IMR-90 (cell line): ENCODE measurements at regions not wholly inside any gene's neighbourhood (a gene's known extent, or its start where the extent isn't known, plus 50 kb on each side); places are given as distances from the start of the nearest gene placed in this dataset.

Source experiments
- ATAC-seq: fragments of 200-7000 bp; cut with Tn5 transposase; 2 replicates; pipeline ENCODE4 v1.9.1; 2020; ENCODE audit warnings: low read depth, mild to moderate bottlenecking, moderate library complexity
- BruUV-seq: library from RNA; stranded (reverse); fragments of 400-500 nt; replicated peaks from 2 replicates; lab custom pipeline; 2021; lab: Mats Ljungman, UMichigan
- CTCF ChIA-PET: fragments of 300-600 bp; formaldehyde crosslinking; extraction: SDS; loops from one replicate; lab custom pipeline; 2021; ENCODE audit warnings: antibody characterized with exemption; lab: Yijun Ruan, JAX
- POLR2A ChIA-PET: fragments of 300-600 bp; sonication (Branson Sonifier 250); formaldehyde crosslinking; loops from one replicate; lab custom pipeline; 2022; ENCODE audit warnings: antibody characterized with exemption; ENCODE audit not compliant: unreplicated experiment; lab: Charles Lee
- DNase-seq: peaks from one replicate; pipeline ENCODE4 v3.0.0; 2013
- H2AFZ ChIP-seq: replicated peaks from 2 replicates; pipeline ENCODE3; 2013; ENCODE audit warnings: low read length, mild to moderate bottlenecking; ENCODE audit not compliant: poor library complexity
- H2AK5ac ChIP-seq: 2 replicates; pipeline ENCODE4 v1.6.1; 2013; ENCODE audit warnings: low read depth, low read length, inconsistent platforms
- H2AK9ac ChIP-seq: replicated peaks from 2 replicates; pipeline ENCODE3; 2013; ENCODE audit warnings: mild to moderate bottlenecking, low read depth, low read length, moderate library complexity; ENCODE audit not compliant: poor library complexity
- H2BK120ac ChIP-seq: 2 replicates; pipeline ENCODE4 v1.6.1; 2013; ENCODE audit warnings: low read depth, low read length, inconsistent platforms
- H2BK15ac ChIP-seq: 3 replicates; pipeline ENCODE4 v1.6.1; 2013; ENCODE audit warnings: low read depth, low read length, inconsistent platforms
- H2BK20ac ChIP-seq: 2 replicates; pipeline ENCODE4 v1.6.1; 2013; ENCODE audit warnings: low read depth, mild to moderate bottlenecking, inconsistent platforms, low read length, moderate library complexity
- H2BK5ac ChIP-seq: 2 replicates; pipeline ENCODE4 v1.6.1; 2013; ENCODE audit warnings: mild to moderate bottlenecking, low read depth, low read length, inconsistent platforms; ENCODE audit not compliant: poor library complexity, severe bottlenecking
- H3K14ac ChIP-seq: replicated peaks from 2 replicates; pipeline ENCODE4 v1.6.1; 2013; ENCODE audit warnings: low read depth, low read length, inconsistent platforms
- H3K18ac ChIP-seq: 2 replicates; pipeline ENCODE4 v1.6.1; 2013; ENCODE audit warnings: low read depth, low read length, control low read depth
- H3K23ac ChIP-seq: 2 replicates; pipeline ENCODE4 v1.6.1; 2013; ENCODE audit warnings: low read depth, low read length, inconsistent platforms
- H3K27ac ChIP-seq: 2 replicates; pipeline ENCODE4 v1.5.1; 2013; ENCODE audit warnings: mild to moderate bottlenecking, control low read depth, low read length; ENCODE audit not compliant: insufficient read depth
- H3K27me3 ChIP-seq: 2 replicates; pipeline ENCODE4 v1.6.1; 2013; ENCODE audit warnings: low read length; ENCODE audit not compliant: control insufficient read depth, insufficient read depth
- H3K36me3 ChIP-seq: 2 replicates; pipeline ENCODE4 v1.6.1; 2013; ENCODE audit warnings: low read length, mixed read lengths; ENCODE audit not compliant: control insufficient read depth, insufficient read depth
- H3K4ac ChIP-seq: 2 replicates; pipeline ENCODE4 v1.6.1; 2013; ENCODE audit warnings: low read depth, low read length, inconsistent platforms
- H3K4me1 ChIP-seq: 2 replicates; pipeline ENCODE4 v1.6.1; 2013; ENCODE audit warnings: low read length, mixed read lengths; ENCODE audit not compliant: control insufficient read depth, insufficient read depth
- H3K4me2 ChIP-seq: 2 replicates; pipeline ENCODE4 v1.6.1; 2013; ENCODE audit warnings: low read depth, mild to moderate bottlenecking, control low read depth, low read length, moderate library complexity
- H3K4me3 ChIP-seq: 2 replicates; pipeline ENCODE4 v1.5.1; 2013; ENCODE audit warnings: low read depth, mild to moderate bottlenecking, control low read depth, low read length, moderate library complexity; ENCODE audit not compliant: insufficient read depth
- H3K56ac ChIP-seq: 2 replicates; pipeline ENCODE4 v1.6.1; 2013; ENCODE audit warnings: low read length, inconsistent platforms; ENCODE audit not compliant: insufficient read depth; ENCODE audit errors: extremely low read depth
- H3K79me1 ChIP-seq, 2 experiments: 2 replicates each; pipeline ENCODE4 v1.6.1; 2013; ENCODE audit warnings: low read length in 2 of 2, inconsistent platforms in 1 of 2, low read depth in 1 of 2
- H3K9ac ChIP-seq: 2 replicates; pipeline ENCODE4 v1.6.1; 2013; ENCODE audit warnings: low read depth, low read length, control low read depth
- H3K9me1 ChIP-seq: 2 replicates; pipeline ENCODE4 v1.6.1; 2013; ENCODE audit warnings: low read length, inconsistent platforms; ENCODE audit not compliant: insufficient read depth
- H3K9me3 ChIP-seq: 2 replicates; pipeline ENCODE4 v1.6.1; 2013; ENCODE audit warnings: low read length; ENCODE audit not compliant: control insufficient read depth, insufficient read depth
- H4K20me1 ChIP-seq: 2 replicates; pipeline ENCODE4 v1.6.1; 2013; ENCODE audit warnings: low read length, inconsistent platforms; ENCODE audit not compliant: insufficient read depth
- H4K5ac ChIP-seq: 2 replicates; pipeline ENCODE4 v1.6.1; 2013; ENCODE audit warnings: mild to moderate bottlenecking, low read depth, low read length, control low read depth
- H4K8ac ChIP-seq, 2 experiments: 2 replicates each; pipeline ENCODE4 v1.6.1; 2013; ENCODE audit warnings: low read depth in 2 of 2, low read length in 2 of 2, control low read depth in 1 of 2, inconsistent platforms in 1 of 2
- H4K91ac ChIP-seq: 2 replicates; pipeline ENCODE4 v1.6.1; 2013; ENCODE audit warnings: low read depth, low read length, inconsistent platforms; ENCODE audit not compliant: insufficient read depth
- BHLHE40 ChIP-seq: fragments of 150-350 bp; IDR thresholded peaks from 2 replicates; pipeline ENCODE4 v1.6.1; 2016; ENCODE audit warnings: mild to moderate bottlenecking, low read depth, low read length
- CEBPB ChIP-seq: IDR thresholded peaks from 2 replicates; pipeline ENCODE4 v1.6.1; 2012; ENCODE audit warnings: low read depth, low read length, improper control_type of control experiment
- CHD1 ChIP-seq: IDR thresholded peaks from 2 replicates; pipeline ENCODE4 v1.6.1; 2012; ENCODE audit warnings: low read depth, low read length, improper control_type of control experiment
- ELK1 ChIP-seq: fragments of 150-350 bp; IDR thresholded peaks from 2 replicates; pipeline ENCODE4 v1.6.1; 2016; ENCODE audit warnings: low read depth, mild to moderate bottlenecking, low read length, moderate library complexity, borderline replicate concordance
- FOS ChIP-seq: fragments of 150-350 bp; IDR thresholded peaks from 2 replicates; pipeline ENCODE4 v1.6.1; 2016; ENCODE audit warnings: low read depth, low read length
- MAFK ChIP-seq: IDR thresholded peaks from 2 replicates; pipeline ENCODE4 v1.6.1; 2012; ENCODE audit warnings: low read depth, low read length, improper control_type of control experiment
- MAZ ChIP-seq: IDR thresholded peaks from 2 replicates; pipeline ENCODE4 v1.6.1; 2012; ENCODE audit warnings: low read depth, mild to moderate bottlenecking, low read length, improper control_type of control experiment, moderate library complexity, borderline replicate concordance
- MXI1 ChIP-seq: IDR thresholded peaks from 2 replicates; pipeline ENCODE4 v1.6.1; 2012; ENCODE audit warnings: low read depth, mild to moderate bottlenecking, low read length, moderate library complexity, borderline replicate concordance
- NFE2L2 ChIP-seq: fragments of 150-350 bp; IDR thresholded peaks from 2 replicates; pipeline ENCODE4 v1.6.1; 2016; ENCODE audit warnings: low read depth, mild to moderate bottlenecking, low read length
- POLR2A ChIP-seq: IDR thresholded peaks from 2 replicates; pipeline ENCODE4 v1.6.1; 2012; ENCODE audit warnings: mild to moderate bottlenecking, low read depth, low read length
- RAD21 ChIP-seq: IDR thresholded peaks from 2 replicates; pipeline ENCODE4 v1.6.1; 2012; ENCODE audit warnings: low read length, improper control_type of control experiment
- RCOR1 ChIP-seq: IDR thresholded peaks from 2 replicates; pipeline ENCODE4 v1.6.1; 2012; ENCODE audit warnings: mild to moderate bottlenecking, low read length, improper control_type of control experiment; ENCODE audit not compliant: insufficient replicate concordance
- RFX5 ChIP-seq: IDR thresholded peaks from 2 replicates; pipeline ENCODE4 v1.8.0; 2012; ENCODE audit warnings: low read depth, mild to moderate bottlenecking, low read length, moderate library complexity
- SMC3 ChIP-seq: fragments of 150-350 bp; IDR thresholded peaks from 2 replicates; pipeline ENCODE4 v1.6.1; 2016; ENCODE audit warnings: low read depth, mild to moderate bottlenecking, antibody characterized with exemption, low read length, moderate library complexity
- WGBS, 2 experiments: methylation state at CpG; one replicate each; pipeline versions ENCODE4 v1.1.5 to v1.1.7; 2013; ENCODE audit warnings: missing lambda C conversion rate in 2 of 2; ENCODE audit not compliant: insufficient read length in 1 of 2; ENCODE audit errors: extremely low coverage in 2 of 2; 5-methylcytosine and 5-hydroxymethylcytosine counted together
- dilution Hi-C: fragments of 300-500 bp; cut with HindIII; formaldehyde crosslinking; loops from one replicate; pipeline ENCODE4 v1.14.3; 2018; ENCODE audit warnings: low sequenced_read_pairs; ENCODE audit not compliant: unreplicated experiment
- in situ Hi-C: fragments of 300-500 bp; cut with MboI; formaldehyde crosslinking; loops from 3 replicates; pipeline ENCODE4 v1.14.3; 2019; ENCODE audit warnings: low sequenced_read_pairs, inconsistent platforms, mixed read lengths
- intact Hi-C: fragments of 100-400 bp; cut with micrococcal nuclease; formaldehyde crosslinking; loops from 2 replicates; pipeline ENCODE4 v1.10.0; 2022
- TF ChIP-seq, protein P1 (sequence below): fragments of 150-350 bp; IDR thresholded peaks from 2 replicates; pipeline ENCODE4 v1.6.1; 2017; ENCODE audit warnings: mild to moderate bottlenecking, antibody characterized with exemption, low read length, low read depth
- TF ChIP-seq, protein P2 (sequence below): conservative IDR thresholded peaks from 2 replicates; pipeline ENCODE4 v1.5.1; 2012; ENCODE audit warnings: mild to moderate bottlenecking, low read depth, low read length, improper control_type of control experiment

DNA sequence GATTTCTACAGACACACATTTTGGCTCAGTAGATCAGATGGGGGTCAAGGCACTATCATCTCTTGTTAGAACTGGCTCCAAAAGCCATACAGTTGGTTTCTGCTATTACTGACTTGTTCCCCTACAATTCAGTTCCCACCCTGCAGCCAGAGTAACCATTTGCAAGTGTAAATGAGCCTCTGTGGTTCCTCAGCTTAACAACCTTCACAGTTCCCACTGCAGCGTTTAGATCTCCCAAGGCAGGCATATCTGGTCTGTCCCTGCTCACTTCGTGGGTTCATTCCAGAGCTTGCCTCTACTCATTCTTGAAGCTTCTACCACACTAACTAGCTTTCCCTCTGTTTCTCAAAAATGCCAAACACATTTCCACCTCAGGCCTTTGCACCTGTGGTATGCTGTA, 186.1 kb downstream of the CBLN1 start:
- Histone ChIP-seq H2BK15ac (no peak overlapping the region), H4K20me1 (no peaks in the 10 kb centered on the region), H2BK20ac (no peak overlapping the region), H3K4ac (no peak overlapping the region), H3K27me3 (no peaks in the 10 kb centered on the region), H3K79me1 (no peaks in the 10 kb centered on the region), H3K14ac (no peak overlapping the region), H3K23ac (no peak overlapping the region), H4K5ac (no peak overlapping the region), H3K56ac (no peak overlapping the region), H3K27ac (no peak overlapping the region), H2AK5ac (no peak overlapping the region), H3K4me1 (no peaks in the 10 kb centered on the region), H3K18ac (no peak overlapping the region), H3K9ac (no peak overlapping the region), H3K9me1 (no peaks in the 10 kb centered on the region), H3K4me2 (no peak overlapping the region), H4K91ac (no peak overlapping the region), H2AK9ac (no peak overlapping the region), H3K9me3 (no peaks in the 10 kb centered on the region), H3K4me3 (no peak overlapping the region), H2AFZ (no peak overlapping the region), H4K8ac (no peak overlapping the region), H2BK120ac (no peak overlapping the region), H2BK5ac (no peak overlapping the region), H3K36me3 (no peaks in the 10 kb centered on the region)
- BruUV-seq = no TSS peak
- DNase-seq = no peak
- ATAC-seq = no peak
- dilution Hi-C loops (no loop called here), intact Hi-C loops (no loop called here), in situ Hi-C loops (no loop called here)
- CTCF ChIA-PET = no interaction called here
- TF ChIP-seq CHD1 (no peak), BHLHE40 (no peak), RAD21 (no peak), RFX5 (no peak), CEBPB (no peak), ELK1 (no peak), SMC3 (no peak), MAZ (no peak), NFE2L2 (no peak), MAFK (no peak), FOS (no peak), POLR2A (no peak), RCOR1 (no peak), MXI1 (no peak)
- TF ChIP-seq, protein P1, sequence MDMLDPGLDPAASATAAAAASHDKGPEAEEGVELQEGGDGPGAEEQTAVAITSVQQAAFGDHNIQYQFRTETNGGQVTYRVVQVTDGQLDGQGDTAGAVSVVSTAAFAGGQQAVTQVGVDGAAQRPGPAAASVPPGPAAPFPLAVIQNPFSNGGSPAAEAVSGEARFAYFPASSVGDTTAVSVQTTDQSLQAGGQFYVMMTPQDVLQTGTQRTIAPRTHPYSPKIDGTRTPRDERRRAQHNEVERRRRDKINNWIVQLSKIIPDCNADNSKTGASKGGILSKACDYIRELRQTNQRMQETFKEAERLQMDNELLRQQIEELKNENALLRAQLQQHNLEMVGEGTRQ = no peak
- TF ChIP-seq, protein P2, sequence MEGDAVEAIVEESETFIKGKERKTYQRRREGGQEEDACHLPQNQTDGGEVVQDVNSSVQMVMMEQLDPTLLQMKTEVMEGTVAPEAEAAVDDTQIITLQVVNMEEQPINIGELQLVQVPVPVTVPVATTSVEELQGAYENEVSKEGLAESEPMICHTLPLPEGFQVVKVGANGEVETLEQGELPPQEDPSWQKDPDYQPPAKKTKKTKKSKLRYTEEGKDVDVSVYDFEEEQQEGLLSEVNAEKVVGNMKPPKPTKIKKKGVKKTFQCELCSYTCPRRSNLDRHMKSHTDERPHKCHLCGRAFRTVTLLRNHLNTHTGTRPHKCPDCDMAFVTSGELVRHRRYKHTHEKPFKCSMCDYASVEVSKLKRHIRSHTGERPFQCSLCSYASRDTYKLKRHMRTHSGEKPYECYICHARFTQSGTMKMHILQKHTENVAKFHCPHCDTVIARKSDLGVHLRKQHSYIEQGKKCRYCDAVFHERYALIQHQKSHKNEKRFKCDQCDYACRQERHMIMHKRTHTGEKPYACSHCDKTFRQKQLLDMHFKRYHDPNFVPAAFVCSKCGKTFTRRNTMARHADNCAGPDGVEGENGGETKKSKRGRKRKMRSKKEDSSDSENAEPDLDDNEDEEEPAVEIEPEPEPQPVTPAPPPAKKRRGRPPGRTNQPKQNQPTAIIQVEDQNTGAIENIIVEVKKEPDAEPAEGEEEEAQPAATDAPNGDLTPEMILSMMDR = no peak
- POLR2A ChIA-PET = no interaction called here
- 0% methylated on average over 2 of the region's 2 CpGs; no CpG with 5 or more reads in 1 of the 2 experiments for WGBS, 2 experiments
